ENCODE measurements at regions not wholly inside any gene's neighbourhood (a gene's known extent, or its start where the extent isn't known, plus 50 kb on each side); places are given as distances from the start of the nearest gene placed in this dataset.

- no peak for TF ChIP-seq CTCF (IDR thresholded peaks at IDR 0.05)
- H3K4me3 ChIP-seq: no peak overlapping the region
- DNase-seq (ENCODE audit: low spot score): no peak
- H3K27ac ChIP-seq: no peak overlapping the region
Observed at GRCh38 chr3:87979527-87979926, 79.3 kb downstream of the CGGBP1 start.

- DNase-seq (ENCODE audit: low spot score): no peak
- Histone ChIP-seq H3K4me3 (no peak overlapping the region), H3K27ac (no peak overlapping the region)
- TF ChIP-seq CTCF (IDR thresholded peaks at IDR 0.05): no peak
Observed at GRCh38 chr3:87977765-87978164, 81.0 kb downstream of the CGGBP1 start.

GRCh38 chr3:87975716-87976115, 83.1 kb downstream of the CGGBP1 start:
- DNase-seq (ENCODE audit: low spot score): no peak
- no peak for TF ChIP-seq CTCF (IDR thresholded peaks at IDR 0.05)
- Histone ChIP-seq H3K27ac (no peak overlapping the region), H3K4me3 (no peak overlapping the region)

- no peak for DNase-seq (ENCODE audit: low spot score)
- TF ChIP-seq CTCF (IDR thresholded peaks at IDR 0.05): no peak
- no peak overlapping the region for H3K27ac ChIP-seq
- no peak overlapping the region for H3K4me3 ChIP-seq
Observed at GRCh38 chr3:87973906-87974305, 84.9 kb downstream of the CGGBP1 start.

GRCh38 chr3:87969620-87970019, 89.2 kb downstream of the CGGBP1 start:
- no peak for TF ChIP-seq CTCF (IDR thresholded peaks at IDR 0.05)
- no peak for DNase-seq (ENCODE audit: low spot score)
- Histone ChIP-seq H3K27ac (no peak overlapping the region), H3K4me3 (no peak overlapping the region)

- Histone ChIP-seq H3K27ac (no peak overlapping the region), H3K4me3 (no peak overlapping the region)
- TF ChIP-seq CTCF (IDR thresholded peaks at IDR 0.05): no peak
- no peak for DNase-seq (ENCODE audit: low spot score)
Observed at GRCh38 chr3:87968668-87969067, 90.1 kb downstream of the CGGBP1 start.

- no peak for DNase-seq (ENCODE audit: low spot score)
- Histone ChIP-seq H3K27ac (no peak overlapping the region), H3K4me3 (no peak overlapping the region)
- no peak for TF ChIP-seq CTCF (IDR thresholded peaks at IDR 0.05)
Observed at GRCh38 chr3:87958289-87958688, 100.5 kb downstream of the CGGBP1 start.

All from coronary artery (tissue), 2 donors.